ENCODE measurements at regions not wholly inside any gene's neighbourhood (a gene's known extent, or its start where the extent isn't known, plus 50 kb on each side); places are given as distances from the start of the nearest gene placed in this dataset.

GRCh38 chr15:79176151-79176550 is 85.6 kb upstream of the RASGRF1 start:
- no peaks in the 10 kb centered on the region for H3K79me2 ChIP-seq
- peaks cover 13% of the 10 kb centered on the region for H3K4me1 ChIP-seq (ENCODE audit: insufficient read depth)
- no peak overlapping the region for H2AFZ ChIP-seq
- no peaks in the 10 kb centered on the region for H3K9me3 ChIP-seq (ENCODE audit: low read depth)
- WGBS (ENCODE audit: low lambda C conversion rate, missing lambda C conversion rate) = 75% methylated on average over 1 of the region's 1 CpG
- no peak overlapping the region for H3K4me2 ChIP-seq
- H3K4me3 ChIP-seq = no peak overlapping the region
- H3K27ac ChIP-seq = no peak overlapping the region
- no peaks in the 10 kb centered on the region for H3K9me2 ChIP-seq (replicated peaks; ENCODE audit: insufficient read depth)
- no peak for DNase-seq (ENCODE audit: low spot score)
- no peaks in the 10 kb centered on the region for H3K27me3 ChIP-seq
- no peaks in the 10 kb centered on the region for H3K36me3 ChIP-seq (replicated peaks; ENCODE audit: insufficient read depth, low read depth)
- no peaks in the 10 kb centered on the region for H4K20me1 ChIP-seq (ENCODE audit: insufficient read depth, poor library complexity, severe bottlenecking)
- TF ChIP-seq EZH2 (IDR thresholded peaks at IDR 0.05; ENCODE audit: borderline replicate concordance) (no peak), CTCF (IDR thresholded peaks at IDR 0.05; ENCODE audit: poor library complexity) (no peak), EZH2phosphoT487 (IDR thresholded peaks at IDR 0.05; ENCODE audit: low read depth, severe bottlenecking, unreplicated experiment) (no peak)

GRCh38 chr15:79172801-79173460 is 82.4 kb upstream of the RASGRF1 start:
- peaks cover 17% of the 10 kb centered on the region for H3K4me1 ChIP-seq (ENCODE audit: insufficient read depth)
- DNase-seq (ENCODE audit: low spot score) = no peak
- H3K27me3 ChIP-seq = no peaks in the 10 kb centered on the region
- no peak overlapping the region for H3K4me2 ChIP-seq
- H3K27ac ChIP-seq = no peak overlapping the region
- TF ChIP-seq EZH2phosphoT487 (IDR thresholded peaks at IDR 0.05; ENCODE audit: low read depth, severe bottlenecking, unreplicated experiment) = no peak
- TF ChIP-seq EZH2 (IDR thresholded peaks at IDR 0.05; ENCODE audit: borderline replicate concordance) = no peak
- TF ChIP-seq CTCF (IDR thresholded peaks at IDR 0.05; ENCODE audit: poor library complexity) = no peak
- H3K9me3 ChIP-seq (ENCODE audit: low read depth) = no peaks in the 10 kb centered on the region
- H3K36me3 ChIP-seq (replicated peaks; ENCODE audit: insufficient read depth, low read depth) = no peaks in the 10 kb centered on the region
- no peaks in the 10 kb centered on the region for H3K9me2 ChIP-seq (replicated peaks; ENCODE audit: insufficient read depth)
- H3K79me2 ChIP-seq = no peaks in the 10 kb centered on the region
- H4K20me1 ChIP-seq (ENCODE audit: insufficient read depth, poor library complexity, severe bottlenecking) = no peaks in the 10 kb centered on the region
- no peak overlapping the region for H3K4me3 ChIP-seq
- 84% methylated on average over 10 of the region's 10 CpGs for WGBS (ENCODE audit: low lambda C conversion rate, missing lambda C conversion rate)
- H2AFZ ChIP-seq = no peak overlapping the region

- no peak overlapping the region for H3K4me3 ChIP-seq
- no peaks in the 10 kb centered on the region for H4K20me1 ChIP-seq (ENCODE audit: insufficient read depth, poor library complexity, severe bottlenecking)
- TF ChIP-seq CTCF (IDR thresholded peaks at IDR 0.05; ENCODE audit: poor library complexity) (no peak), EZH2phosphoT487 (IDR thresholded peaks at IDR 0.05; ENCODE audit: low read depth, severe bottlenecking, unreplicated experiment) (no peak), EZH2 (IDR thresholded peaks at IDR 0.05; ENCODE audit: borderline replicate concordance) (no peak)
- no peaks in the 10 kb centered on the region for H3K79me2 ChIP-seq
- H3K9me3 ChIP-seq (ENCODE audit: low read depth) = no peaks in the 10 kb centered on the region
- H3K9me2 ChIP-seq (replicated peaks; ENCODE audit: insufficient read depth) = no peaks in the 10 kb centered on the region
- WGBS (ENCODE audit: low lambda C conversion rate, missing lambda C conversion rate) = 69% methylated on average over 7 of the region's 7 CpGs
- no peaks in the 10 kb centered on the region for H3K27me3 ChIP-seq
- H2AFZ ChIP-seq = no peak overlapping the region
- DNase-seq (ENCODE audit: low spot score) = no peak
- H3K4me1 ChIP-seq (ENCODE audit: insufficient read depth) = peaks cover 17% of the 10 kb centered on the region
- H3K27ac ChIP-seq = no peak overlapping the region
- H3K36me3 ChIP-seq (replicated peaks; ENCODE audit: insufficient read depth, low read depth) = no peaks in the 10 kb centered on the region
- H3K4me2 ChIP-seq = no peak overlapping the region
These were observed 81.5 kb upstream of the RASGRF1 start for GRCh38 chr15:79172032-79172481.

Measured in hepatocyte (in vitro differentiated cells).